H1 (cell line): ENCODE measurements at regions not wholly inside any gene's neighbourhood (a gene's known extent, or its start where the extent isn't known, plus 50 kb on each side); places are given as distances from the start of the nearest gene placed in this dataset.

Experiments
- CTCF ChIA-PET: fragments of 300-600 bp; sonication (Branson Sonifier 250); formaldehyde crosslinking; loops from one replicate; lab custom pipeline; 2021; ENCODE audit not compliant: partially characterized antibody; lab: Charles Lee
- POLR2A ChIA-PET: fragments of 300-600 bp; sonication (Branson Sonifier 250); formaldehyde crosslinking; loops from one replicate; lab custom pipeline; 2021; ENCODE audit warnings: inconsistent platforms; ENCODE audit not compliant: partially characterized antibody; lab: Charles Lee
- DNase-seq, 2 experiments: peaks; one replicate each; pipeline versions ENCODE4 v3.0.0 to v3.0.0-alpha.2; 2010 to 2022; ENCODE audit warnings: low spot score in 2 of 2, low read depth in 1 of 2, mixed read lengths in 1 of 2
- FAIRE-seq: peaks from 2 replicates; lab custom pipeline; 2011; peaks lifted over from hg19 to GRCh38; lab: Jason Lieb, UNC
- H2AFZ ChIP-seq: 2 replicates; pipeline ENCODE4 v1.8.1; 2012; ENCODE audit warnings: low read length, inconsistent platforms
- H2AK5ac ChIP-seq: 2 replicates; pipeline ENCODE4 v1.6.1; 2013; ENCODE audit warnings: low read depth, low read length
- H2BK120ac ChIP-seq: replicated peaks from 2 replicates; pipeline ENCODE3; 2013; ENCODE audit warnings: low read depth, low read length, inconsistent platforms
- H2BK12ac ChIP-seq: 2 replicates; pipeline ENCODE4 v1.6.1; 2013; ENCODE audit warnings: low read depth, low read length
- H2BK15ac ChIP-seq: 2 replicates; pipeline ENCODE4 v1.6.1; 2013; ENCODE audit warnings: low read length
- H2BK20ac ChIP-seq: 2 replicates; pipeline ENCODE4 v1.6.1; 2013; ENCODE audit warnings: low read length
- H2BK5ac ChIP-seq: 2 replicates; pipeline ENCODE4 v1.6.1; 2013; ENCODE audit warnings: low read depth, low read length
- H3K14ac ChIP-seq: 2 replicates; pipeline ENCODE4 v1.6.1; 2013; ENCODE audit warnings: inconsistent platforms; ENCODE audit not compliant: insufficient read length
- H3K18ac ChIP-seq: 2 replicates; pipeline ENCODE4 v1.6.1; 2013; ENCODE audit warnings: low read length; ENCODE audit errors: extremely low read depth
- H3K23ac ChIP-seq: 2 replicates; pipeline ENCODE4 v1.6.1; 2013; ENCODE audit warnings: inconsistent platforms; ENCODE audit not compliant: insufficient read length
- H3K23me2 ChIP-seq: 2 replicates; pipeline ENCODE4 v1.6.1; 2013; ENCODE audit warnings: low read depth, low read length
- H3K27ac ChIP-seq: 2 replicates; pipeline ENCODE4 v1.6.1; 2011; ENCODE audit warnings: low read depth, low read length, inconsistent platforms
- H3K27me3 ChIP-seq, 4 experiments: replicated peaks in 1 of 4; 1 replicate in 1 of 4; 2 replicates in 3 of 4; pipeline versions ENCODE4 v1.6.1 to v1.8.1; 2011 to 2013; ENCODE audit warnings: low read length in 3 of 4, mild to moderate bottlenecking in 3 of 4, inconsistent platforms in 2 of 4, mixed read lengths in 2 of 4, moderate library complexity in 1 of 4; ENCODE audit not compliant: control insufficient read depth in 3 of 4, insufficient read depth in 3 of 4; ENCODE audit errors: extremely low read depth in 1 of 4
- H3K36me3 ChIP-seq, 4 experiments: 2 replicates each; pipeline versions ENCODE4 v1.6.1 to v1.8.1; 2011 to 2013; ENCODE audit warnings: mild to moderate bottlenecking in 4 of 4, low read length in 3 of 4, moderate library complexity in 2 of 4, control low read depth in 1 of 4, inconsistent platforms in 1 of 4; ENCODE audit not compliant: insufficient read depth in 4 of 4, control insufficient read depth in 2 of 4
- H3K4ac ChIP-seq: replicated peaks from 2 replicates; pipeline ENCODE3; 2013; ENCODE audit warnings: low read length, low read depth, mixed read lengths, inconsistent platforms; ENCODE audit not compliant: insufficient read length
- H3K4me1 ChIP-seq, 4 experiments: replicated peaks in 1 of 4; 1 replicate in 1 of 4; 2 replicates in 3 of 4; pipeline versions ENCODE4 v1.6.1 to v1.8.1; 2011 to 2013; ENCODE audit warnings: low read length in 3 of 4, inconsistent platforms in 2 of 4, mixed read lengths in 1 of 4; ENCODE audit not compliant: insufficient read depth in 4 of 4, control insufficient read depth in 3 of 4
- H3K4me2 ChIP-seq, 2 experiments: 2 replicates each; pipeline versions ENCODE4 v1.6.1 to v1.8.1; 2011 to 2013; ENCODE audit warnings: low read depth in 2 of 2, low read length in 2 of 2, control low read depth in 1 of 2, inconsistent platforms in 1 of 2, mild to moderate bottlenecking in 1 of 2; ENCODE audit not compliant: insufficient read depth in 1 of 2
- H3K4me3 ChIP-seq, 4 experiments: fragments of 200-600, 300-600 bp in 1 of 4; sonication (generic), shearing (Covaris generic), sonication (Bioruptor Twin) in 1 of 4; 2 replicates each; pipeline versions ENCODE4 v1.5.1 to v1.8.1; 2011 to 2016; ENCODE audit warnings: low read length in 4 of 4, low read depth in 3 of 4, control low read depth in 2 of 4, inconsistent platforms in 2 of 4, mild to moderate bottlenecking in 2 of 4, mixed read lengths in 1 of 4, moderate library complexity in 1 of 4; ENCODE audit not compliant: insufficient read depth in 2 of 4; ENCODE audit errors: extremely low read depth in 1 of 4
- H3K56ac ChIP-seq: replicated peaks from 2 replicates; pipeline ENCODE3; 2013; ENCODE audit warnings: low read depth, mild to moderate bottlenecking, mixed read lengths, low read length, inconsistent platforms; ENCODE audit not compliant: insufficient read length
- H3K79me1 ChIP-seq: 2 replicates; pipeline ENCODE4 v1.6.1; 2013; ENCODE audit warnings: low read depth, low read length, control low read depth
- H3K79me2 ChIP-seq, 2 experiments: 2 replicates each; pipeline versions ENCODE4 v1.6.1 to v1.8.1; 2012 to 2013; ENCODE audit warnings: low read length in 2 of 2, mild to moderate bottlenecking in 2 of 2, inconsistent platforms in 1 of 2; ENCODE audit not compliant: insufficient read depth in 2 of 2, control insufficient read depth in 1 of 2
- H3K9ac ChIP-seq, 4 experiments: replicated peaks in 1 of 4; 1 replicate in 1 of 4; 2 replicates in 3 of 4; pipeline versions ENCODE4 v1.6.1 to v1.8.1; 2011 to 2013; ENCODE audit warnings: low read depth in 3 of 4, low read length in 3 of 4, control low read depth in 2 of 4, mild to moderate bottlenecking in 2 of 4, moderate library complexity in 2 of 4, inconsistent platforms in 1 of 4; ENCODE audit errors: extremely low read depth in 1 of 4
- H3K9me3 ChIP-seq, 2 experiments: 2 replicates each; pipeline versions ENCODE4 v1.6.1 to v1.8.1; 2012 to 2013; ENCODE audit warnings: mild to moderate bottlenecking in 2 of 2, moderate library complexity in 2 of 2, control low read depth in 1 of 2, inconsistent platforms in 1 of 2, low read depth in 1 of 2, low read length in 1 of 2, mixed read lengths in 1 of 2; ENCODE audit not compliant: insufficient read depth in 2 of 2
- H4K20me1 ChIP-seq, 2 experiments: replicated peaks in 1 of 2; 2 replicates each; pipeline versions ENCODE3 to v1.8.1; 2011 to 2013; ENCODE audit warnings: inconsistent platforms in 2 of 2, low read length in 2 of 2, mild to moderate bottlenecking in 1 of 2; ENCODE audit not compliant: insufficient read depth in 2 of 2, control insufficient read depth in 1 of 2
- H4K5ac ChIP-seq: 2 replicates; pipeline ENCODE4 v1.6.1; 2013; ENCODE audit warnings: low read length, low read depth, mixed read lengths, inconsistent platforms; ENCODE audit not compliant: insufficient read length
- H4K8ac ChIP-seq: 2 replicates; pipeline ENCODE4 v1.8.0; 2013; ENCODE audit warnings: mild to moderate bottlenecking, moderate library complexity, low read length, inconsistent platforms; ENCODE audit not compliant: insufficient read depth; ENCODE audit errors: extremely low read depth
- H4K91ac ChIP-seq: replicated peaks from 2 replicates; pipeline ENCODE3; 2013; ENCODE audit warnings: low read length, mixed read lengths, inconsistent platforms; ENCODE audit not compliant: insufficient read length
- CREB1 ChIP-seq: IDR thresholded peaks from 2 replicates; pipeline ENCODE4 v1.6.1; 2012; ENCODE audit warnings: inconsistent platforms
- CTBP2 ChIP-seq: IDR thresholded peaks from 2 replicates; pipeline ENCODE4 v1.7.0; 2011; ENCODE audit warnings: borderline replicate concordance, mild to moderate bottlenecking, moderate library complexity, mixed read lengths, low read length; ENCODE audit not compliant: insufficient read depth, insufficient read length
- EZH2 ChIP-seq: fragments of 200-600 bp; sonication (generic); IDR thresholded peaks from 2 replicates; pipeline ENCODE4 v1.7.1; 2012; ENCODE audit warnings: low read depth, mild to moderate bottlenecking, moderate library complexity, low read length, inconsistent platforms; ENCODE audit not compliant: severe bottlenecking
- HDAC2 ChIP-seq, 2 experiments: fragments of 300-600 bp in 1 of 2; sonication (generic) in 1 of 2; IDR thresholded peaks; 2 replicates each; pipeline ENCODE4 v1.6.1; 2011 to 2012; ENCODE audit warnings: low read depth in 2 of 2, low read length in 2 of 2, mild to moderate bottlenecking in 2 of 2, moderate library complexity in 2 of 2, borderline replicate concordance in 1 of 2, inconsistent platforms in 1 of 2
- SIN3A ChIP-seq, 2 experiments: IDR thresholded peaks in 1 of 2; conservative IDR thresholded peaks in 1 of 2; 2 replicates each; pipeline ENCODE4 v1.6.1; 2011 to 2012; ENCODE audit warnings: low read length in 2 of 2, improper control_type of control experiment in 1 of 2, low read depth in 1 of 2, mild to moderate bottlenecking in 1 of 2
- SP4 ChIP-seq: IDR thresholded peaks from 2 replicates; pipeline ENCODE4 v1.6.1; 2012; ENCODE audit warnings: low read length, inconsistent platforms
- TBP ChIP-seq: IDR thresholded peaks from 2 replicates; pipeline ENCODE4 v1.6.1; 2011; ENCODE audit warnings: low read depth, low read length, improper control_type of control experiment
- WGBS, 2 experiments: shearing (Covaris generic) in 1 of 2; methylation state at CpG; one replicate each; pipeline versions ENCODE4 v1.1.6 to v1.1.7; 2013 to 2015; ENCODE audit warnings: low lambda C conversion rate in 2 of 2, mixed read lengths in 2 of 2, inconsistent platforms in 1 of 2, low coverage in 1 of 2, missing lambda C conversion rate in 1 of 2; ENCODE audit not compliant: insufficient replicate concordance in 2 of 2, insufficient coverage in 1 of 2, insufficient read length in 1 of 2; ENCODE audit errors: extremely low coverage in 1 of 2, missing lambda C conversion rate in 1 of 2; 5-methylcytosine and 5-hydroxymethylcytosine counted together

DNA sequence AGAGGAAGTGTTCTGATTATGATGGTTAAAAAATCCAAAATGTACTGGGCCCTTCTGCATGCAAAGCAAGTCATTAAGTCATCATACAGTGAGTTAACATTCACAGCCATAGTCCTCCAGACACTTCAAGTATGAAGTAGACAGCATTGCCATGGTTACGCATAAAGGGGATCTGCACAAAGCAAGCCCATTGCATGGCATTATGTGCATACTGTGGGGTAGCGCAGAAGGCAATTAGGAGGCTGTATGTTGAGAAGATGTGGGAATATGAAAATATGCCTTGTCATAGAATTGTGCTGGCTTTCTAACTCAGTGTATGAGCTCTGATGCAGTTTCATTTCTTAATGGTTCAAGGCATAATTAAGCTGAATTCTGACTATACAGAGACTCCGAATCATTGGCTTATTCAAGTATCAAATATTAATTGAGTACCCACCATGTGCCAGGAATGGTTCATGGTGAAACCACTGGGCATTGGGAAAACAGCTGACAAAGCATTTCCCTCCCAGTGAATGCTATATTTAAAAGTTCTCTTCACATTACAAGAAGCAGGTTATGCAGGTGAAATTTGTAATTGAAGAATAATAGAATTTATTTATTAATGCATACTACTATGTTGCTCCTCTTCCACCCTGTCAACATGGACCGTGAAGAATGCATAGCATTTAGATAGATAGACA, 588.9 kb downstream of the ZNF674 start:
- Histone ChIP-seq H4K5ac (no peak overlapping the region), H2BK20ac (no peak overlapping the region), H3K23me2 (no peaks in the 10 kb centered on the region), H3K4ac (no peak overlapping the region), H3K27me3 (no peaks in the 10 kb centered on the region), H2BK5ac (no peak overlapping the region), H3K23ac (no peak overlapping the region), H3K4me3 (no peak overlapping the region), H3K4me1 (no peaks in the 10 kb centered on the region), H2BK120ac (no peak overlapping the region), H3K9me3 (no peaks in the 10 kb centered on the region), H3K14ac (no peak overlapping the region), H3K56ac (no peak overlapping the region), H3K36me3 (no peaks in the 10 kb centered on the region), H4K20me1 (no peaks in the 10 kb centered on the region), H3K9ac (no peak overlapping the region), H3K27ac (no peak overlapping the region), H3K79me2 (no peaks in the 10 kb centered on the region), H4K8ac (no peak overlapping the region), H3K79me1 (no peaks in the 10 kb centered on the region), H2AK5ac (no peak overlapping the region), H2BK12ac (no peak overlapping the region), H4K91ac (no peak overlapping the region), H2BK15ac (no peak overlapping the region), H2AFZ (no peak overlapping the region), H3K4me2 (no peak overlapping the region), H3K18ac (no peak overlapping the region)
- FAIRE-seq (no peak), DNase-seq (no peak)
- WGBS, 2 experiments: 90% methylated on average over 3 of the region's 4 CpGs; no CpG with 5 or more reads in 1 of the 2 experiments
- POLR2A ChIA-PET: no interaction called here
- TF ChIP-seq SP4 (no peak), TBP (no peak), CREB1 (no peak), SIN3A (conservative IDR thresholded peaks at IDR 0.05 in 1 of 2, IDR thresholded peaks at IDR 0.05 in 1 of 2; ENCODE audit: low read depth in 1 of 2, low read length in 2 of 2) (no peak), EZH2 (no peak), HDAC2 (IDR thresholded peaks at IDR 0.05; ENCODE audit: borderline replicate concordance in 1 of 2, low read depth in 2 of 2, low read length in 2 of 2) (no peak), CTBP2 (no peak)
- CTCF ChIA-PET: no interaction called here
